Upper lobe of right lung (tissue), 1 donor: ENCODE measurements at regions not wholly inside any gene's neighbourhood (a gene's known extent, or its start where the extent isn't known, plus 50 kb on each side); places are given as distances from the start of the nearest gene placed in this dataset.

ENCODE experiments used
- ATAC-seq: fragments of 200-7000 bp; cut with Tn5 transposase; one replicate; pipeline ENCODE4 v1.9.1; 2020; ENCODE audit warnings: mild to moderate bottlenecking, moderate library complexity
- DNase-seq: peaks from one replicate; pipeline ENCODE4 v3.0.0-alpha.2; 2020
- H3K27ac ChIP-seq: fragments of 200-600 bp; one replicate; pipeline ENCODE4 v1.8.0; 2022
- H3K27me3 ChIP-seq: fragments of 200-600 bp; one replicate; pipeline ENCODE4 v1.8.0; 2022; ENCODE audit warnings: mild to moderate bottlenecking
- H3K36me3 ChIP-seq: fragments of 200-600 bp; one replicate; pipeline ENCODE4 v1.8.0; 2022
- H3K4me1 ChIP-seq: fragments of 200-600 bp; one replicate; pipeline ENCODE4 v1.8.0; 2022
- H3K4me3 ChIP-seq: fragments of 200-600 bp; one replicate; pipeline ENCODE4 v1.8.0; 2022; ENCODE audit warnings: mild to moderate bottlenecking
- H3K9me3 ChIP-seq: fragments of 200-600 bp; one replicate; pipeline ENCODE4 v1.8.0; 2022
- intact Hi-C: fragments of 100-400 bp; cut with DNase I; formaldehyde crosslinking; loops from one replicate; pipeline ENCODE4 v1.11.0; 2022
- TF ChIP-seq, protein P1 (sequence below): fragments of 200-600 bp; IDR thresholded peaks from one replicate; pipeline ENCODE4 v1.8.0; 2022; ENCODE audit warnings: antibody characterized with exemption
- donor health status: DM: no; HTN: yes; CAD: no; lungs with severe emphysema.

GRCh38 chr12:46506961-46507360 lies 134.4 kb upstream of the SLC38A2 start:
- ATAC-seq = no peak
- Histone ChIP-seq H3K9me3 (no peaks in the 10 kb centered on the region), H3K4me3 (no peak overlapping the region), H3K4me1 (no peaks in the 10 kb centered on the region), H3K27me3 (no peaks in the 10 kb centered on the region), H3K36me3 (no peaks in the 10 kb centered on the region), H3K27ac (no peak overlapping the region)
- TF ChIP-seq, protein P1, sequence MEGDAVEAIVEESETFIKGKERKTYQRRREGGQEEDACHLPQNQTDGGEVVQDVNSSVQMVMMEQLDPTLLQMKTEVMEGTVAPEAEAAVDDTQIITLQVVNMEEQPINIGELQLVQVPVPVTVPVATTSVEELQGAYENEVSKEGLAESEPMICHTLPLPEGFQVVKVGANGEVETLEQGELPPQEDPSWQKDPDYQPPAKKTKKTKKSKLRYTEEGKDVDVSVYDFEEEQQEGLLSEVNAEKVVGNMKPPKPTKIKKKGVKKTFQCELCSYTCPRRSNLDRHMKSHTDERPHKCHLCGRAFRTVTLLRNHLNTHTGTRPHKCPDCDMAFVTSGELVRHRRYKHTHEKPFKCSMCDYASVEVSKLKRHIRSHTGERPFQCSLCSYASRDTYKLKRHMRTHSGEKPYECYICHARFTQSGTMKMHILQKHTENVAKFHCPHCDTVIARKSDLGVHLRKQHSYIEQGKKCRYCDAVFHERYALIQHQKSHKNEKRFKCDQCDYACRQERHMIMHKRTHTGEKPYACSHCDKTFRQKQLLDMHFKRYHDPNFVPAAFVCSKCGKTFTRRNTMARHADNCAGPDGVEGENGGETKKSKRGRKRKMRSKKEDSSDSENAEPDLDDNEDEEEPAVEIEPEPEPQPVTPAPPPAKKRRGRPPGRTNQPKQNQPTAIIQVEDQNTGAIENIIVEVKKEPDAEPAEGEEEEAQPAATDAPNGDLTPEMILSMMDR = no peak
- no peak for DNase-seq
- intact Hi-C loops = no loop called here

- Histone ChIP-seq H3K27me3 (no peaks in the 10 kb centered on the region), H3K4me3 (no peak overlapping the region), H3K4me1 (no peaks in the 10 kb centered on the region), H3K27ac (no peak overlapping the region), H3K36me3 (no peaks in the 10 kb centered on the region), H3K9me3 (no peaks in the 10 kb centered on the region)
- TF ChIP-seq, protein P1 = no peak
- ATAC-seq (no peak), DNase-seq (no peak)
- intact Hi-C loops = no loop called here
Measured at GRCh38 chr12:46506198-46506597, 133.6 kb upstream of the SLC38A2 start.

DNA sequence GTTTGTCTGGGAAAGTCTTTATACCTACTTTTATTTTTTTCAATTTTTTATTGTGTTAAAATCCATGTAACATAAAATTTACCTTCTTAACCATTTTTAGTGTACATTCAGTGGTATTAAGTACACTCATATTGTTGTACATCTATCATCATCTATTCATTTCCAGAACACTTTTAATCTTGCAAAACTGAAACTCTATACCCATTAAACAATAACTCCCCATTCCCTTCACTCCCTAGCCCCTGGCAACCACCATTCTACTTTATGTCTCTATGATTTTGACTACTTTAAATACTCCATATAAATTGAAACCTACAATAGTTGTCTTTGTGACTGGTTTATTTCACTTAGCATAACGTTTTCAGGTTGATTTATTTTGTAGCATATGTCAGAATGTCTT lies 131.9 kb upstream of the SLC38A2 start:
- ATAC-seq (no peak), DNase-seq (no peak)
- no peaks in the 10 kb centered on the region for H3K9me3 ChIP-seq
- H3K36me3 ChIP-seq = no peaks in the 10 kb centered on the region
- H3K27me3 ChIP-seq = no peaks in the 10 kb centered on the region
- H3K27ac ChIP-seq = no peak overlapping the region
- H3K4me3 ChIP-seq = no peak overlapping the region
- intact Hi-C loops = no loop called here
- H3K4me1 ChIP-seq = no peaks in the 10 kb centered on the region
- TF ChIP-seq, protein P1 = no peak

- H3K27ac ChIP-seq = no peak overlapping the region
- intact Hi-C loops = no loop called here
Measured at GRCh38 chr12:46503637-46504175, 131.1 kb upstream of the SLC38A2 start.

GRCh38 chr12:46500673-46501072 lies 128.1 kb upstream of the SLC38A2 start:
- ATAC-seq = no peak
- TF ChIP-seq, protein P1 = no peak
- DNase-seq = no peak
- H3K27me3 ChIP-seq = no peaks in the 10 kb centered on the region
- H3K4me1 ChIP-seq = no peaks in the 10 kb centered on the region
- no peaks in the 10 kb centered on the region for H3K36me3 ChIP-seq
- intact Hi-C loops = no loop called here
- H3K27ac ChIP-seq = no peak overlapping the region
- H3K4me3 ChIP-seq = no peak overlapping the region
- H3K9me3 ChIP-seq = no peaks in the 10 kb centered on the region

More at GRCh38 chr12:46503637-46504175, 131.1 kb upstream of the SLC38A2 start:
- H3K36me3 ChIP-seq = no peaks in the 10 kb centered on the region
- DNase-seq = no peak
- H3K9me3 ChIP-seq = no peaks in the 10 kb centered on the region
- H3K27me3 ChIP-seq = no peaks in the 10 kb centered on the region
- TF ChIP-seq, protein P1 = no peak
- no peaks in the 10 kb centered on the region for H3K4me1 ChIP-seq
- H3K4me3 ChIP-seq = no peak overlapping the region
- ATAC-seq = no peak

- no peaks in the 10 kb centered on the region for H3K27me3 ChIP-seq
- H3K4me3 ChIP-seq = no peak overlapping the region
- peaks cover 3% of the 10 kb centered on the region for H3K4me1 ChIP-seq
- TF ChIP-seq, protein P1 = no peak
- H3K27ac ChIP-seq = no peak overlapping the region
- H3K9me3 ChIP-seq = no peaks in the 10 kb centered on the region
- DNase-seq (no peak), ATAC-seq (no peak)
- no peaks in the 10 kb centered on the region for H3K36me3 ChIP-seq
- intact Hi-C loops = no loop called here
Measured at GRCh38 chr12:46499901-46500300, 127.3 kb upstream of the SLC38A2 start.
